Activated T-cell treated with anti-CD3 and anti-CD28 coated beads, Interleukin-2, amount 50 U/mL, for 72 hours (primary cell): ENCODE measurements at regions not wholly inside any gene's neighbourhood (a gene's known extent, or its start where the extent isn't known, plus 50 kb on each side); places are given as distances from the start of the nearest gene placed in this dataset.

Source experiments
- ATAC-seq, 2 donors: fragments of 150-1000 bp; cut with Tn5 transposase; replicated peaks in 1 of 2; 2 replicates each; pipeline ENCODE4 v1.10.0; 2021; ENCODE audit warnings: moderate library complexity in 2 of 2, mild to moderate bottlenecking in 1 of 2
- DNase-seq, 2 donors: peaks; one replicate each; pipeline ENCODE4 v3.0.0; 2021 to 2022; ENCODE audit warnings: mixed read lengths in 1 of 2
- H3K27ac Mint-ChIP-seq: one replicate; pipeline ENCODE4 v1.8.0; 2022; ENCODE audit warnings: mild to moderate bottlenecking, moderate library complexity, mixed read lengths
- H3K27me3 Mint-ChIP-seq: one replicate; pipeline ENCODE4 v1.8.0; 2022; ENCODE audit warnings: low read depth, mixed read lengths
- H3K36me3 Mint-ChIP-seq, 2 donors: one replicate each; pipeline ENCODE4 v1.8.0; 2022; ENCODE audit warnings: mixed read lengths in 2 of 2, mild to moderate bottlenecking in 1 of 2; ENCODE audit not compliant: insufficient read depth in 2 of 2
- H3K4me1 Mint-ChIP-seq: one replicate; pipeline ENCODE4 v1.8.0; 2022; ENCODE audit warnings: low read depth, mixed read lengths
- H3K4me3 Mint-ChIP-seq, 2 donors: one replicate each; pipeline ENCODE4 v1.8.0; 2022; ENCODE audit warnings: mild to moderate bottlenecking in 2 of 2, mixed read lengths in 2 of 2, moderate library complexity in 2 of 2
- H3K9me3 Mint-ChIP-seq, 2 donors: one replicate each; pipeline ENCODE4 v1.8.0; 2022; ENCODE audit warnings: mixed read lengths in 2 of 2

- H3K36me3 Mint-ChIP-seq, result peaks cover 0 to 3% of the 10 kb centered on the region in 2 donors
These were observed 462.7 kb downstream of the TCERG1L start for GRCh38 chr10:130848855-130849254.

GRCh38 chr10:130854151-130854550 is 457.4 kb downstream of the TCERG1L start:
- Mint-ChIP-seq H3K9me3 (peaks cover 9 to 15% of the 10 kb centered on the region in 2 donors), H3K4me3 (no peak overlapping the region), H3K36me3 (peaks cover 3 to 8% of the 10 kb centered on the region in 2 donors), H3K4me1 (no peaks in the 10 kb centered on the region), H3K27ac (no peak overlapping the region), H3K27me3 (no peaks in the 10 kb centered on the region)
- no peak for ATAC-seq
- DNase-seq, result no peak

More at GRCh38 chr10:130848855-130849254, 462.7 kb downstream of the TCERG1L start:
- Mint-ChIP-seq H3K4me1 (no peaks in the 10 kb centered on the region), H3K27me3 (no peaks in the 10 kb centered on the region), H3K4me3 (no peak overlapping the region), H3K9me3 (peaks cover 3 to 4% of the 10 kb centered on the region in 2 donors), H3K27ac (no peak overlapping the region)
- DNase-seq (no peak), ATAC-seq (no peak)

GRCh38 chr10:130857631-130858295 is 453.8 kb downstream of the TCERG1L start:
- no peak overlapping the region for H3K4me3 Mint-ChIP-seq
- H3K9me3 Mint-ChIP-seq, result peaks cover 7 to 15% of the 10 kb centered on the region in 2 donors
- no peak overlapping the region for H3K27ac Mint-ChIP-seq
- no peak for ATAC-seq
- no peaks in the 10 kb centered on the region for H3K27me3 Mint-ChIP-seq
- H3K4me1 Mint-ChIP-seq, result no peaks in the 10 kb centered on the region
- peaks cover 2 to 8% of the 10 kb centered on the region in 2 donors for H3K36me3 Mint-ChIP-seq
- no peak for DNase-seq

- DNase-seq, result no peak
- no peaks in the 10 kb centered on the region for H3K27me3 Mint-ChIP-seq
- H3K4me3 Mint-ChIP-seq, result no peak overlapping the region
- H3K36me3 Mint-ChIP-seq, result peaks cover 0 to 8% of the 10 kb centered on the region in 2 donors
- peaks cover 5 to 11% of the 10 kb centered on the region in 2 donors for H3K9me3 Mint-ChIP-seq
- no peak overlapping the region for H3K27ac Mint-ChIP-seq
- H3K4me1 Mint-ChIP-seq, result no peaks in the 10 kb centered on the region
- no peak for ATAC-seq
These were observed 452.9 kb downstream of the TCERG1L start for GRCh38 chr10:130858626-130859025.

- no peaks in the 10 kb centered on the region for H3K4me1 Mint-ChIP-seq
- DNase-seq, result no peak
- no peak for ATAC-seq
- H3K9me3 Mint-ChIP-seq, result peaks cover 5 to 11% of the 10 kb centered on the region in 2 donors
- H3K27me3 Mint-ChIP-seq, result no peaks in the 10 kb centered on the region
- H3K4me3 Mint-ChIP-seq, result no peak overlapping the region
- peaks cover 0 to 6% of the 10 kb centered on the region in 2 donors for H3K36me3 Mint-ChIP-seq
- H3K27ac Mint-ChIP-seq, result no peak overlapping the region
These were observed 452.1 kb downstream of the TCERG1L start for GRCh38 chr10:130859427-130859826.

- ATAC-seq (no peak), DNase-seq (no peak)
- no peaks in the 10 kb centered on the region for H3K36me3 Mint-ChIP-seq
These were observed 449.4 kb downstream of the TCERG1L start for GRCh38 chr10:130862122-130862521.

GRCh38 chr10:130862626-130863025 is 448.9 kb downstream of the TCERG1L start:
- Mint-ChIP-seq H3K9me3 (no peaks in the 10 kb centered on the region), H3K27me3 (no peaks in the 10 kb centered on the region), H3K4me1 (no peaks in the 10 kb centered on the region), H3K4me3 (no peak overlapping the region), H3K36me3 (no peaks in the 10 kb centered on the region), H3K27ac (no peak overlapping the region)
- ATAC-seq, result no peak
- DNase-seq, result no peak

More at GRCh38 chr10:130862122-130862521, 449.4 kb downstream of the TCERG1L start:
- Mint-ChIP-seq H3K27me3 (no peaks in the 10 kb centered on the region), H3K27ac (no peak overlapping the region), H3K4me1 (no peaks in the 10 kb centered on the region), H3K9me3 (no peaks in the 10 kb centered on the region), H3K4me3 (no peak overlapping the region)

GRCh38 chr10:130863044-130863443 is 448.5 kb downstream of the TCERG1L start:
- Mint-ChIP-seq H3K36me3 (no peaks in the 10 kb centered on the region), H3K9me3 (no peaks in the 10 kb centered on the region), H3K27ac (no peak overlapping the region), H3K4me3 (no peak overlapping the region), H3K4me1 (no peaks in the 10 kb centered on the region), H3K27me3 (no peaks in the 10 kb centered on the region)
- DNase-seq (no peak), ATAC-seq (no peak)

GRCh38 chr10:130864961-130865818 is 446.3 kb downstream of the TCERG1L start:
- DNase-seq, result no peak
- Mint-ChIP-seq H3K4me1 (no peaks in the 10 kb centered on the region), H3K27me3 (no peaks in the 10 kb centered on the region), H3K9me3 (no peaks in the 10 kb centered on the region), H3K27ac (no peak overlapping the region), H3K4me3 (no peak overlapping the region), H3K36me3 (no peaks in the 10 kb centered on the region)
- no peak for ATAC-seq

GRCh38 chr10:130866857-130867256 is 444.7 kb downstream of the TCERG1L start:
- H3K4me1 Mint-ChIP-seq, result no peaks in the 10 kb centered on the region
- no peak overlapping the region for H3K4me3 Mint-ChIP-seq
- no peak for ATAC-seq
- DNase-seq, result no peak
- peaks cover 0 to 2% of the 10 kb centered on the region in 2 donors for H3K9me3 Mint-ChIP-seq
- no peak overlapping the region for H3K27ac Mint-ChIP-seq
- no peaks in the 10 kb centered on the region for H3K36me3 Mint-ChIP-seq
- H3K27me3 Mint-ChIP-seq, result no peaks in the 10 kb centered on the region

GRCh38 chr10:130867446-130868194 is 443.9 kb downstream of the TCERG1L start:
- no peaks in the 10 kb centered on the region for H3K36me3 Mint-ChIP-seq
- no peaks in the 10 kb centered on the region for H3K4me1 Mint-ChIP-seq
- DNase-seq (no peak), ATAC-seq (no peak)
- H3K27me3 Mint-ChIP-seq, result no peaks in the 10 kb centered on the region
- H3K27ac Mint-ChIP-seq, result no peak overlapping the region
- peaks cover 0 to 2% of the 10 kb centered on the region in 2 donors for H3K9me3 Mint-ChIP-seq
- H3K4me3 Mint-ChIP-seq, result no peak overlapping the region

GRCh38 chr10:130869179-130869841 is 442.2 kb downstream of the TCERG1L start:
- Mint-ChIP-seq H3K4me1 (no peaks in the 10 kb centered on the region), H3K27me3 (no peaks in the 10 kb centered on the region), H3K27ac (no peak overlapping the region), H3K4me3 (no peak overlapping the region), H3K9me3 (peaks cover 0 to 2% of the 10 kb centered on the region in 2 donors), H3K36me3 (no peaks in the 10 kb centered on the region)
- ATAC-seq, result no peak
- no peak for DNase-seq
